Trophoblast cell (in vitro differentiated cells and primary cell): ENCODE measurements at regions not wholly inside any gene's neighbourhood (a gene's known extent, or its start where the extent isn't known, plus 50 kb on each side); places are given as distances from the start of the nearest gene placed in this dataset.
A peak's percentile ranks its signal among the peaks of the same experiment; 100 is the strongest.

ENCODE experiments used
- DNase-seq, 2 donors: peaks; one replicate each; pipeline ENCODE4 v3.0.0-alpha.2; 2016
- H2AFZ ChIP-seq: 2 replicates; pipeline ENCODE4 v1.6.1; 2013; ENCODE audit warnings: low read length, moderate library complexity, mild to moderate bottlenecking; ENCODE audit not compliant: insufficient read depth, poor library complexity
- H2AK5ac ChIP-seq: 2 replicates; pipeline ENCODE4 v1.6.1; 2013; ENCODE audit warnings: mild to moderate bottlenecking, low read length
- H2BK120ac ChIP-seq: 2 replicates; pipeline ENCODE4 v1.6.1; 2013; ENCODE audit warnings: low read length, mild to moderate bottlenecking, moderate library complexity; ENCODE audit not compliant: insufficient read depth, poor library complexity
- H2BK12ac ChIP-seq: 2 replicates; pipeline ENCODE4 v1.6.1; 2013; ENCODE audit warnings: mild to moderate bottlenecking, low read length, moderate library complexity
- H2BK5ac ChIP-seq: 2 replicates; pipeline ENCODE4 v1.6.1; 2013; ENCODE audit warnings: low read length, low read depth, moderate library complexity, mild to moderate bottlenecking; ENCODE audit not compliant: poor library complexity
- H3K14ac ChIP-seq: 2 replicates; pipeline ENCODE4 v1.6.1; 2013; ENCODE audit warnings: mild to moderate bottlenecking, low read length
- H3K18ac ChIP-seq: 2 replicates; pipeline ENCODE4 v1.6.1; 2013; ENCODE audit warnings: mild to moderate bottlenecking, low read length
- H3K23ac ChIP-seq: 2 replicates; pipeline ENCODE4 v1.6.1; 2013; ENCODE audit warnings: low read length
- H3K27ac ChIP-seq: 2 replicates; pipeline ENCODE4 v1.5.1; 2013; ENCODE audit warnings: low read depth, mild to moderate bottlenecking, inconsistent platforms, low read length, moderate library complexity
- H3K27me3 ChIP-seq: 2 replicates; pipeline ENCODE4 v1.6.1; 2013; ENCODE audit warnings: inconsistent platforms, mild to moderate bottlenecking, low read length, moderate library complexity; ENCODE audit not compliant: insufficient read depth
- H3K36me3 ChIP-seq, 2 experiments: 1 replicate in 1 of 2; 2 replicates in 1 of 2; pipeline ENCODE4 v1.6.1; 2013; ENCODE audit warnings: low read length in 2 of 2, mild to moderate bottlenecking in 2 of 2, moderate library complexity in 1 of 2; ENCODE audit not compliant: insufficient read depth in 2 of 2, control insufficient read depth in 1 of 2
- H3K4ac ChIP-seq: 2 replicates; pipeline ENCODE4 v1.6.1; 2013; ENCODE audit warnings: low read depth, mild to moderate bottlenecking, low read length, moderate library complexity
- H3K4me1 ChIP-seq, 2 experiments: 1 replicate in 1 of 2; 2 replicates in 1 of 2; pipeline ENCODE4 v1.6.1; 2013; ENCODE audit warnings: low read length in 2 of 2, mild to moderate bottlenecking in 2 of 2, moderate library complexity in 1 of 2; ENCODE audit not compliant: insufficient read depth in 2 of 2, control insufficient read depth in 1 of 2
- H3K4me2 ChIP-seq: 2 replicates; pipeline ENCODE4 v1.6.1; 2013; ENCODE audit warnings: inconsistent platforms, mild to moderate bottlenecking, low read length, moderate library complexity
- H3K4me3 ChIP-seq: 2 replicates; pipeline ENCODE4 v1.5.1; 2013; ENCODE audit warnings: mild to moderate bottlenecking, low read depth, low read length, inconsistent platforms
- H3K79me1 ChIP-seq: one replicate; pipeline ENCODE4 v1.6.1; 2013; ENCODE audit warnings: low read length
- H3K79me2 ChIP-seq: 2 replicates; pipeline ENCODE4 v1.6.1; 2013; ENCODE audit warnings: low read length, mild to moderate bottlenecking; ENCODE audit not compliant: control insufficient read depth, insufficient read depth, poor library complexity
- H3K9ac ChIP-seq: 2 replicates; pipeline ENCODE4 v1.6.1; 2013; ENCODE audit warnings: mild to moderate bottlenecking, low read length
- H3K9me3 ChIP-seq: 2 replicates; pipeline ENCODE4 v1.6.1; 2013; ENCODE audit warnings: low read depth, mild to moderate bottlenecking, control low read depth, inconsistent platforms, low read length; ENCODE audit not compliant: insufficient read depth
- H4K12ac ChIP-seq: 2 replicates; pipeline ENCODE4 v1.6.1; 2013; ENCODE audit warnings: low read depth, mild to moderate bottlenecking, low read length, moderate library complexity
- H4K8ac ChIP-seq: 2 replicates; pipeline ENCODE4 v1.6.1; 2013; ENCODE audit warnings: low read depth, mild to moderate bottlenecking, low read length, moderate library complexity
- H4K91ac ChIP-seq: one replicate; pipeline ENCODE4 v1.6.1; 2013; ENCODE audit warnings: low read depth, mild to moderate bottlenecking, low read length, moderate library complexity
- WGBS: extraction: QIAGEN DNeasy Blood & Tissue Kit; methylation state at CpG from one replicate; pipeline ENCODE4 v1.1.7; 2013; ENCODE audit warnings: missing lambda C conversion rate; ENCODE audit not compliant: insufficient read length, insufficient coverage; ENCODE audit errors: extremely low coverage; 5-methylcytosine and 5-hydroxymethylcytosine counted together

DNA sequence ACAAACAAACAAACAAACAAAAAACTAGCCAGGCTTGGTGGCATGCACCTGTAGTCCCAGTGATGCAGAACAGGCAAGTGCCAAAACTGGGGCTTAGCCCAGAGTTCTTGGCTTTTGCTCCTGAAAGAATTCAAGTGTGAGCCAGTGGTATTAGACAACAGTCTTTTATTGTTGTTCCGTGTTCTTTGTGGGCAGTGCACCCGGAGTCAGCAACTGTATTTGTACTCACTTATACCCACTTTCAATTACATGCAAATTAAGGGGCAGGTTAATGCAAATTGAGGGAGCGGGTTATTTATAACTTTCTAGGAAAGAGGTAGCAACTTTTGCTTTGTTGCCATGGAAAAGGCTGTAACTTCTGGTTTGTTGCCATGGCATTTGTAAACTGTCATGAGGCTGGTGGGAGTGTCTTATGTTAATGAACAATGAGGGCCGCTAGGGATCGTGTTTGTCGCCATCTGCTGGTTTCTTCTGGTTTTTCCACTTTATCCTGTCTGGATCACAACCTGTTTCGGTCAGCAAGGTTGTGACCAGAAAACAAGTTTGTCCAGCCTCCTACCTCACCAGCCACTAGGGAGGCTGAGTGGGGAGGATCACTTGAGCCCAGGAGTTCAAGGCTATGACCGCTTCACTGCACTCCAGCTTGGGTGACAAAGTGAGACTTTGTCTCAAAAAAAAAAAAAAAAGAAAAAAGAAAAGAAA is 88.8 kb upstream of the ESX1 start:
- Histone ChIP-seq H4K12ac (no peak overlapping the region), H3K23ac (no peak overlapping the region), H3K36me3 (no peaks in the 10 kb centered on the region), H3K9me3 (no peaks in the 10 kb centered on the region), H2AK5ac (no peak overlapping the region), H3K4me2 (no peak overlapping the region), H3K4ac (no peak overlapping the region), H3K79me2 (no peaks in the 10 kb centered on the region), H4K8ac (no peak overlapping the region), H2BK5ac (no peak overlapping the region), H2AFZ (no peak overlapping the region), H4K91ac (no peak overlapping the region), H3K4me3 (no peak overlapping the region), H3K27me3 (no peaks in the 10 kb centered on the region), H2BK120ac (no peak overlapping the region), H3K14ac (no peak overlapping the region), H2BK12ac (no peak overlapping the region), H3K27ac (no peak overlapping the region), H3K18ac (no peak overlapping the region), H3K4me1 (no peaks in the 10 kb centered on the region), H3K79me1 (no peaks in the 10 kb centered on the region), H3K9ac (no peak overlapping the region)
- WGBS: no CpG with 5 or more reads among the region's 8 CpGs
- peak; percentile 86 to 95 for DNase-seq

- Histone ChIP-seq H4K91ac (no peak overlapping the region), H2AK5ac (no peak overlapping the region), H3K9me3 (no peaks in the 10 kb centered on the region), H3K18ac (no peak overlapping the region), H3K4me1 (no peaks in the 10 kb centered on the region), H2BK120ac (no peak overlapping the region), H4K8ac (no peak overlapping the region), H3K79me2 (no peaks in the 10 kb centered on the region), H3K27me3 (no peaks in the 10 kb centered on the region), H2BK5ac (no peak overlapping the region), H3K79me1 (no peaks in the 10 kb centered on the region), H3K27ac (no peak overlapping the region), H3K4me3 (no peak overlapping the region), H3K4me2 (no peak overlapping the region), H3K23ac (no peak overlapping the region), H2BK12ac (no peak overlapping the region), H2AFZ (no peak overlapping the region), H3K9ac (no peak overlapping the region), H4K12ac (no peak overlapping the region), H3K36me3 (no peaks in the 10 kb centered on the region), H3K4ac (no peak overlapping the region), H3K14ac (no peak overlapping the region)
- WGBS: no CpG with 5 or more reads among the region's 2 CpGs
- DNase-seq: no peak
Measured at GRCh38 chrX:104342065-104342464, 87.3 kb upstream of the ESX1 start.

GRCh38 chrX:104335756-104336155 is 81.0 kb upstream of the ESX1 start:
- Histone ChIP-seq H3K27ac (no peak overlapping the region), H4K12ac (no peak overlapping the region), H2BK120ac (no peak overlapping the region), H3K79me2 (no peaks in the 10 kb centered on the region), H3K27me3 (no peaks in the 10 kb centered on the region), H2BK12ac (no peak overlapping the region), H3K23ac (no peak overlapping the region), H3K9ac (no peak overlapping the region), H3K4ac (no peak overlapping the region), H3K14ac (no peak overlapping the region), H2AK5ac (no peak overlapping the region), H2BK5ac (no peak overlapping the region), H3K18ac (no peak overlapping the region), H3K9me3 (no peaks in the 10 kb centered on the region), H3K79me1 (no peaks in the 10 kb centered on the region), H4K8ac (no peak overlapping the region), H3K4me3 (no peak overlapping the region), H4K91ac (no peak overlapping the region), H3K4me1 (no peaks in the 10 kb centered on the region), H3K4me2 (no peak overlapping the region), H2AFZ (no peak overlapping the region), H3K36me3 (no peaks in the 10 kb centered on the region)
- WGBS: no CpG with 5 or more reads among the region's 3 CpGs
- DNase-seq: peak; percentile 70 to 87

DNA sequence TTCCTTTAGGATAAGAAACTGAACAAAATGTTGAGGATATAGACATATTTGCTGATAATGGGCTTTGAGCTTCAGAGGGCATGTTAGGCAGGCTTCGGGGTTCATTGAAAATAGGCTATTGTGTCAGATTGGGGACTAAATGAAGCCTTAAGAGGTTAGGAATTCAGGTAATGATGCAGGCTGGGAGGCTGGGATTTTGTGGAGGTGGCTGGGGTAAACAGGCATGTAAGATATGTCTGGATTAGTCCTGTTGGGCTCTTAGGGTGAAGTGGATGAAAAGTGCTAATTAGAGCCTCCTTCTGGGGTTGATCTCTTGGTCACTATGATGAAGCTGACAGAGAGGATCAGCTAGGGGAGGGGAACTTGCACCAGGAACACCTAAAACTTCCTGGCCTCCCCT is 80.2 kb upstream of the ESX1 start:
- no peak overlapping the region for H3K18ac ChIP-seq
- no peak overlapping the region for H3K23ac ChIP-seq
- peaks cover 0 to 3% of the 10 kb centered on the region in 2 experiments for H3K4me1 ChIP-seq
- H3K4me3 ChIP-seq: no peak overlapping the region
- H2BK12ac ChIP-seq: no peak overlapping the region
- no peak overlapping the region for H3K4ac ChIP-seq
- no peaks in the 10 kb centered on the region for H3K79me2 ChIP-seq
- H4K12ac ChIP-seq: no peak overlapping the region
- H2AK5ac ChIP-seq: no peak overlapping the region
- H3K9ac ChIP-seq: no peak overlapping the region
- no peaks in the 10 kb centered on the region for H3K27me3 ChIP-seq
- H4K8ac ChIP-seq: no peak overlapping the region
- H3K36me3 ChIP-seq: no peaks in the 10 kb centered on the region
- H3K14ac ChIP-seq: no peak overlapping the region
- no peak overlapping the region for H3K27ac ChIP-seq
- no peak overlapping the region for H2AFZ ChIP-seq
- H4K91ac ChIP-seq: no peak overlapping the region
- H2BK120ac ChIP-seq: no peak overlapping the region
- DNase-seq: no peak
- no peaks in the 10 kb centered on the region for H3K79me1 ChIP-seq
- no peaks in the 10 kb centered on the region for H3K9me3 ChIP-seq
- H3K4me2 ChIP-seq: no peak overlapping the region
- H2BK5ac ChIP-seq: no peak overlapping the region
- WGBS: no CpG with 5 or more reads among the region's 1 CpG
